A673 (cell line): ENCODE measurements at regions not wholly inside any gene's neighbourhood (a gene's known extent, or its start where the extent isn't known, plus 50 kb on each side); places are given as distances from the start of the nearest gene placed in this dataset.

Source experiments
- EZH2 ChIP-seq: fragments of 200-600 bp; sonication (generic); IDR thresholded peaks from 2 replicates; pipeline ENCODE4 v1.6.1; 2017; ENCODE audit warnings: borderline replicate concordance, low read depth, mild to moderate bottlenecking, mixed read lengths, antibody characterized with exemption, low read length; ENCODE audit not compliant: poor library complexity, severe bottlenecking
- TF ChIP-seq, protein P1 (sequence below): fragments of 300-800, 200-600 bp; sonication (generic); conservative IDR thresholded peaks from 2 replicates; pipeline ENCODE4 v1.5.1; 2017; ENCODE audit warnings: low read depth, mild to moderate bottlenecking, antibody characterized with exemption, low read length, moderate library complexity, mixed read lengths

DNA sequence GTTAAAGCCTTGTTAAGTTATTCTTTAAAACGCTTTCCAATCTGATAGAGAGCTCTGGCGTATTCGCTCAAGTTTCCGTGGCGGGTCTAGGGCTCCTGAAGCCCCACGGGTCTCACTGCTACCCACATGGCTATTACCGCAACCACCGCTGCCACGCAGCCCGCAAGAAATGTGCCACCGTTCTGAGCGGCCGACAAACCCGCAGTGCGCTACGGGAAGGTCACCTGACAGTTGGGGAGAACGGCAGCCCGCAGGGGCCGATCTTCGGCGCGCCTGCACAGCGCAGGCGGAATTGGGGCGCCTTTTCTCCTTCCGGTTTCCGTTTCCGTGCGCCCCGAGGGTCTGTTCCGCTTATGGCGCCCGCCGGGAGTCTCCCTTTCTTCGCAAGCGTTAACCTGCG lies 76.6 kb upstream of the SNRPN start:
- TF ChIP-seq, protein P1, sequence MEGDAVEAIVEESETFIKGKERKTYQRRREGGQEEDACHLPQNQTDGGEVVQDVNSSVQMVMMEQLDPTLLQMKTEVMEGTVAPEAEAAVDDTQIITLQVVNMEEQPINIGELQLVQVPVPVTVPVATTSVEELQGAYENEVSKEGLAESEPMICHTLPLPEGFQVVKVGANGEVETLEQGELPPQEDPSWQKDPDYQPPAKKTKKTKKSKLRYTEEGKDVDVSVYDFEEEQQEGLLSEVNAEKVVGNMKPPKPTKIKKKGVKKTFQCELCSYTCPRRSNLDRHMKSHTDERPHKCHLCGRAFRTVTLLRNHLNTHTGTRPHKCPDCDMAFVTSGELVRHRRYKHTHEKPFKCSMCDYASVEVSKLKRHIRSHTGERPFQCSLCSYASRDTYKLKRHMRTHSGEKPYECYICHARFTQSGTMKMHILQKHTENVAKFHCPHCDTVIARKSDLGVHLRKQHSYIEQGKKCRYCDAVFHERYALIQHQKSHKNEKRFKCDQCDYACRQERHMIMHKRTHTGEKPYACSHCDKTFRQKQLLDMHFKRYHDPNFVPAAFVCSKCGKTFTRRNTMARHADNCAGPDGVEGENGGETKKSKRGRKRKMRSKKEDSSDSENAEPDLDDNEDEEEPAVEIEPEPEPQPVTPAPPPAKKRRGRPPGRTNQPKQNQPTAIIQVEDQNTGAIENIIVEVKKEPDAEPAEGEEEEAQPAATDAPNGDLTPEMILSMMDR, result no peak
- TF ChIP-seq EZH2, result no peak
